Neural cell (in vitro differentiated cells): ENCODE measurements at regions not wholly inside any gene's neighbourhood (a gene's known extent, or its start where the extent isn't known, plus 50 kb on each side); places are given as distances from the start of the nearest gene placed in this dataset.

Experiments
- CTCF ChIP-seq: fragments of 450-650 bp; IDR thresholded peaks from 2 replicates; pipeline ENCODE4 v1.5.1; 2014; ENCODE audit warnings: antibody characterized with exemption, mild to moderate bottlenecking, moderate library complexity; ENCODE audit not compliant: poor library complexity, severe bottlenecking
- EP300 ChIP-seq: fragments of 450-650 bp; conservative IDR thresholded peaks from 2 replicates; pipeline ENCODE4 v1.6.1; 2014; ENCODE audit warnings: antibody characterized with exemption, mild to moderate bottlenecking, moderate library complexity; ENCODE audit not compliant: poor library complexity, severe bottlenecking
- EZH2 ChIP-seq: fragments of 200-600, 300-800 bp; shearing (Covaris generic), sonication (generic); IDR thresholded peaks from 2 replicates; pipeline ENCODE4 v1.6.1; 2014; ENCODE audit warnings: antibody characterized with exemption, low read length, borderline replicate concordance, mild to moderate bottlenecking; ENCODE audit not compliant: insufficient read depth, poor library complexity, severe bottlenecking
- MXI1 ChIP-seq: fragments of 450-650 bp; conservative IDR thresholded peaks from 2 replicates; pipeline ENCODE4 v1.6.1; 2014; ENCODE audit warnings: antibody characterized with exemption, mild to moderate bottlenecking; ENCODE audit not compliant: poor library complexity, severe bottlenecking
- POLR2AphosphoS5 ChIP-seq: IDR thresholded peaks from 2 replicates; pipeline ENCODE4 v1.6.1; 2012
- RAD21 ChIP-seq: fragments of 450-650 bp; conservative IDR thresholded peaks from 2 replicates; pipeline ENCODE4 v1.6.1; 2014; ENCODE audit warnings: antibody characterized with exemption, mild to moderate bottlenecking, moderate library complexity
- REST ChIP-seq: IDR thresholded peaks from 2 replicates; pipeline ENCODE4 v1.6.1; 2012; ENCODE audit warnings: borderline replicate concordance
- SMC3 ChIP-seq: fragments of 450-650 bp; conservative IDR thresholded peaks from 2 replicates; pipeline ENCODE4 v1.6.1; 2014; ENCODE audit warnings: antibody characterized with exemption, mild to moderate bottlenecking, moderate library complexity; ENCODE audit not compliant: poor library complexity

GRCh38 chr9:91102269-91102668, 259.4 kb downstream of the AUH start:
- no peak for TF ChIP-seq CTCF
- TF ChIP-seq REST = no peak
- TF ChIP-seq SMC3 = no peak
- TF ChIP-seq POLR2AphosphoS5 = no peak
- no peak for TF ChIP-seq EP300
- no peak for TF ChIP-seq EZH2
- TF ChIP-seq MXI1 = no peak
- no peak for TF ChIP-seq RAD21
